ENCODE measurements at regions not wholly inside any gene's neighbourhood (a gene's known extent, or its start where the extent isn't known, plus 50 kb on each side); places are given as distances from the start of the nearest gene placed in this dataset.
A peak's percentile ranks its signal among the peaks of the same experiment; 100 is the strongest.

DNA sequence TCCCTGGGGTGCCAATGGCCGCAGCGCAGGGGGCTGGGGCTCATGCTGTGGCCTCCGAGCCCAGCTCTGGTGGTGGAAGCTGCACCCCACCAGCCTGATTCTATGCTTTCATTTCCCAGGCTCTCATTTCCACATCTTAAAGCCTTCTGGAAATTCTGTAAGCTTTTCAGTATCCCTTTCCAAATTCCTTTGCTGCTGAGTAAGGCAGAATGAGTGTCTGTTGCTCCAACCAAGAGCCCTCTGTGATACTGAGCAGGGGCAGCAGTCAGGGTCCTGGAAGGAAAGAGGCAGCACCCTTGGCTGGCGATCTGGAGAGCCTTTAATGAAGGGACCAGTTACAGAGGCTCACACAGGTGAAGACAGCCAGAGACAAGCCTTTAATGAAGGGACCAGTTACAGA lies 79.5 kb upstream of the FOXF1 start:
- no peak for DNase-seq (ENCODE audit: low read depth, low spot score)

DNA sequence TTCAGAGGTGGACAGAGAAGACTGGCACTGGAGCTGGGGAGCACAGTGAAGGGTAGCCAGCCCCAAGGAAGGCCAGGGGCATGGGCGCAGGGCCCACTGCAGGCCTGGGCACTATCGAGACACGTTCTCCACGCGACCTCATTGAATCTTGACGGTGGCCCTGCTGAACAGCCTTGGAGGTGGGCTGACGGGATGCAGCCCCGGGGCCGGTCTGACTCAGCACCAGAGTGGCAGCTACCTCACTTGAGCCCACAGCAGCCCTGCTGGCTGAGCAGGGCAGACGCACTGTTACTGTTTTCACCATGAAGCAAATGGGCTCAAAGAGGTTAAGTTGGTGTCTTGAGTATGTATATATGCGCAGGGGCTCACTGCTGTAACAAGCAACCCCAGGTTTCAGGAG lies 78.8 kb upstream of the FOXF1 start:
- DNase-seq (ENCODE audit: low read depth, low spot score), result no peak

DNA sequence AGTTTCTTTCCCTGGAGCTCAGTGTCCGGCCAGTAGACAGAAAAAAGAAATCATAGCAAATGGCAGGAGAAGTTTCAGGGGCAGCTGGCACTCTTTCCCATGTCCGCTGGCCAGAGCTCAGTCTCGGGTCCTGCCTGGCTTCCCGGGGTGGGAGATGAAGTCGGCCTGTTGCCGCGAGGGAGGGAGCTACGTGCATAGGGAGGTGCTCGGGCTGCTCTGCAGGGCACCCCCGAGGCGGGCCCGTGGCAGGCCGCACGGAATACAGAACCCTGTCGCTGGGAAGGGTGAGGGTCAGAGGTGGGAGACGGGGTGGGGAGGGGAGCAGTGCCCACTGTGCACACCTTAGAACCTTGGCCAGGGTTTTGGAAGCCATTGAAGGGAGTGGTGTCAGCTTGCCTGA lies 78.3 kb upstream of the FOXF1 start:
- no peak for DNase-seq (ENCODE audit: low read depth, low spot score)

DNA sequence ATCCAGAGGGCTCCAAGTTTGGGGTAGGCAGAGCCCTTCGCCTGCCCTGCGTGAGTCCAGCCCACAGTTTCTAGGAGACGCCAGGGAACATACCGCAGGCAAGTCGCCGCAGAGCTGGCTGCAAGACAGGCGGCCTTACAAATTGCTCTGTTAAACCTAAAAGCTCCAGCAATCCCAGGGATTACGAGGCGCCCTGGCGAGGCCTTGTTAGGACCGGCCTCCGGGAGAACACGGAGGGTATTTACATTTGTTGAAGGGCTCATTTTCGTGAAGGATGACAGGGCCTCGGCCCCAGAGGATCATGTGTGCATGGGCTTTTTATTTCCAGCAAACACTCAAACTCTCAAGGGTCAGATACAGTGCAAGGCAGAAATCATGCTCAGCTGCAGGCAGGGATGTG lies 77.6 kb upstream of the FOXF1 start:
- peak; percentile 50 for DNase-seq (ENCODE audit: low read depth, low spot score)

DNA sequence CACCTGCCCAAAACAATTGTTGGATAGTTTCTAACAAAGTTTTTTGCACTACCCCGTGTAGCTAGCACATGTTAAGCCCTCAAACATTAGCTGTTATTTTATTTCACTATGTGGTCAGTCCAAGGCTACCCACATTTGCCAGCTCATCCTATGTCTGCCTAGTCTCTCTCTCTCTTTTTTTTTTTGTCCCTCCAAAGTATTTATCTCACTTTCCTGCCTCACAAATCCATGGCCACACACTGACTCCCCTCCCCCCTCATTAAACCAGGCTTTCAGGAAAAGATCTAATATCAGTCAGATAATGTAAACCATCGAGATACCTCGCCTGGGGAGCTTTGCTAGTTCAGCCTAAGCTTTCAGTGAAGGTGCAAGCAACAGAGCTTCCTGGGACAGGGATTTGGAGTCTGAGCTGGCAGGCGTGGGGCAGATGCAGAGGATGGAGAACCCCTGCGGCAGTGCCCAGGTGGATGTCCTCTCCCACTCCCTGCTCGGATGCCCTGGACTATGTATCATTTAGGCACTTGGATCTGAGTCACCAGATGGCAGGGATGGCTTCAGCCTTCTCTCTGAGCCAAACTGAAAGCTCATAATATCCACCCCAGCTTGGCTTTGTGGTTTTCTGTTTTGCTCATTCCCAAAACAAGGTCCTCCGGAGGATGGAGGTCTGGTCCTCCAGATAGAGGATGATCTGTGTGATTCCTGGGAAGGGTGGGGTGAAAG lies 73.7 kb upstream of the FOXF1 start:
- DNase-seq (ENCODE audit: low read depth, low spot score), result no peak

DNA sequence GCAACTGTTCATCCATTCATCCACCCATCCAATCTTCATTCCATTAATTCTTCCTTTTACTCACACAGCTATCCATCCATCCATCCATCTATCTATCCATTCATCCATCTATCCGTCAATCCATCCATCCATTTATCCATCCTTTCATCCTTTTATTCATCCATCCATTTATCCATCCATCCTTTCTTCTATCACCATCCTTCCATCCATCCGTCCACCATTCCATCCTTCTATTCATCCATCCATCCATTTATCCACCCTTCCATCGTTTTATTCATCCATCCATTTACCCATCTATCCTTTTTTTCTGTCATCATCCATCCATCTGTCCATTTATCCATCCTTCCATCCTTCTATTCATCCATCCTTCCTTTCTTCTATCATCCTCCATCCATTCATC lies 73.0 kb upstream of the FOXF1 start:
- DNase-seq (ENCODE audit: low read depth, low spot score), result no peak

DNA sequence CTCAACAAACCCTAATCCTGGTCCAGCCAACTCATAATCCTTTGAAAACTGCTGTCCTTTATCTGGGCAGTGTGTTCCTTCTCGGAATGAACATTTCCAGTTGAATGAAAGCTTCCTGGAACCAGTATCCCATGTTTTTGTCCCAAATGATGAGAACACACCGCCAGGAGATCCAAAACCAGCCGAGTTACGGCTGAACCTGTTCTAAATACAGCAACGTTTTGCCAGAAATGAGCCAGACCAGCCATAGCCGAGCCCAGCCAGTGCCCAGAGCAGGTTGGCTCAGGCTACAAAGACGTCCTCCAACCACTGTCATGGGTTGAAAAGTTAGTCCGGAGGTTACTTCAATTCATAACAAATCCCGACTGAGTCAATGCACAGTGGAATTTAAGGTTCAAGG lies 67.6 kb upstream of the FOXF1 start:
- DNase-seq (ENCODE audit: low read depth, low spot score), result no peak

DNA sequence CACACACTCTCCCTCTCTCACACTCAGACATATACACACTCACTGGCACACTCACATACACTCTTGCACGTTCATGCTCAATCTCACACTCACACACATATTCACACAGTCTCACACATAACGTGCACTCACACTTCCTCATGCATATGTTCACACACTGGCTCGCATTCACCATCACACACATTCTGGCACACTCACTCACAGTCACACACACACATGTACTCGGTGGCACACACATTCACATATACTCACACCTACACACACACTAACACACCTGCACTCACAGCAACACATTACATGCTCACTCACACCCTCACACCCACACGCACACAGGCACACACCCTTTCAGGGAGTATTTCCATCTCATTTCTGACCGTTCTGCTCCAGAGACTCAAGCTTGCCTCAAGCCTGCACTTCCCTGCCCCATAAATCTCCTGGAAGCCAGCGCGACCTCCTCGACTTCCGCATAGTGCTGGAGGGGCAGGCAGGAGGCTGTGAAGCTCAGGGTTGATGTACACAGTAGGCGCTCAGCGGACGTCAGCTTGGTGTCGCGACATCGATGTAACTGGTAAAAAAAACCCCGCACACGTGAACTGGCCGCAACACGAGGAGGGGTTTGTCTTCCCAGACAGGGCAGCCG lies 66.7 kb upstream of the FOXF1 start:
- no peak for DNase-seq (ENCODE audit: low read depth, low spot score)

DNA sequence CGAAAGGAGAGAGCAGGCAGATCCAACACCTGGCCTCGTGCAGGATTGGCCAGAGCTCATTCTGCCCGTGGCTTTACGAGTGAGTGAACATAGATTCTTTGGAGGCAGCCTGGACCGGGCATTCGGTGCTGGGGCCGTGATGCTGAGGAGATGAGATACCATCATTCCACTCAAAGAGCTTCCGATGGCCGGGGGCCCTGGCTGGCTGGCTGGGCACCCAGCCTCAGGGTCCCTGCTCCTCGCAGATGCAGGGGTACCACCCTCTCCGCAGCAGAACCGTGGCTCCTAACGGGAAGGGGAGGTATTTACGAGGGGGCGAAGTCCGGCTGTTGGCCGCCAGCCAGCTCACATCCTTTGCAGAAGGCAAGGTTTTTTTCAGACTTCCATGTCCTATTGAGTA lies 66.1 kb upstream of the FOXF1 start:
- DNase-seq (ENCODE audit: low read depth, low spot score), result no peak

DNA sequence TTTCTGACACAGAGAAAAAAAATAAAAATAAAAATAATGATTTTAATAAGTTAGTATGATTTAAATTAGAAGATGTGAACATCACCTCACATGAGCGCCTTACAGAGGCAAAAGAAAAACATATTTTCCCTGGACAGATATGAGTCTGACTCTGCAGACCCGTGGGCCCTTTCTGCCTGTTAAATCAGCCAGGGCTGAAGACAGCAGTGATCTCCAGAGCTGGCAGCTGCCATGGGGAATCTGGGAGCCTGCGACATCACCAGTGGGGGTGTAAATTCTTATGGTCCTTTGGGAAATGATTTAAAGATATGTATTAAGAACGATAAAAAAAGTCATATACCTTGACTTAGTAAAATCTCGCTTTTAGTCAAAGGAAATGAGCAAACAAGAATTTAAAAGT lies 65.7 kb upstream of the FOXF1 start:
- no peak for DNase-seq (ENCODE audit: low read depth, low spot score)

DNA sequence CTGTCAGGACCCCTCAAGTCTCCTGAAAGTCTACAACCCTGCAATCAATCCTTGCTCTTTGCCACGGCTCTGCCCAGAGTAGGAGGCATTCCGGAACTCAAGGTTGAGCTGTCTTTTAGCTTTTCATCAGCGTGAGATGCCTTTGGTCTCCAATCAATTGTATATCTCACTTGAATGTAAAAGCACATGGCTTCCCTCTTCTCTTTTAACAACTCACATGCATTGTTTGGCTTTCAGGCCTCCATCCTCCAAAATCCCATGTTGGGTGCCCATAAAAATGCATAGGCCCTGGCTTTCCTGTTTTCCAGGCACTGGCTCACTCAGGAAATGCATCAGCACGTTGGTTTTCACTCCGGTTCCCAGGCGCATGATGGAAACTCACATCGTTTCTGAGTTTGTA lies 64.0 kb upstream of the FOXF1 start:
- no peak for DNase-seq (ENCODE audit: low read depth, low spot score)

DNA sequence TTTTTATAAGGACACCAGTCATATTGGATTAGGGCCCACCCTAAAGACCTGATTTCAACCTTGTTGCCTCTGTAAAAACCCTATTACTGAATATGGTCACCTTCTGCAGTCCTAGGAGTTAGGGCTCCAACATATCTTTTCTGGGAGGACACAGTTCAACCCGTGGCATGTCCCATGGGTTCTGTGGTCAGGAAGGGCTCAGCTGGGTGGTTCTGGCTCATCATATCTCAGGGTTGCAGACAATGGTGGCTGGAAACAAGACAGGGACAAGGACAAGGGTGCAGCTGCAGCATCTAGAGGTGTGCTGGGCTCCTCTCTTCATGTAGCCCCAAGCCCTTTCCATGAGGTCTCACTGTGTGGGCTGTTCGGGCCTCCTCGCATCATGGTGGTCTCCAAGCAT lies 63.1 kb upstream of the FOXF1 start:
- no peak for DNase-seq (ENCODE audit: low read depth, low spot score)

DNA sequence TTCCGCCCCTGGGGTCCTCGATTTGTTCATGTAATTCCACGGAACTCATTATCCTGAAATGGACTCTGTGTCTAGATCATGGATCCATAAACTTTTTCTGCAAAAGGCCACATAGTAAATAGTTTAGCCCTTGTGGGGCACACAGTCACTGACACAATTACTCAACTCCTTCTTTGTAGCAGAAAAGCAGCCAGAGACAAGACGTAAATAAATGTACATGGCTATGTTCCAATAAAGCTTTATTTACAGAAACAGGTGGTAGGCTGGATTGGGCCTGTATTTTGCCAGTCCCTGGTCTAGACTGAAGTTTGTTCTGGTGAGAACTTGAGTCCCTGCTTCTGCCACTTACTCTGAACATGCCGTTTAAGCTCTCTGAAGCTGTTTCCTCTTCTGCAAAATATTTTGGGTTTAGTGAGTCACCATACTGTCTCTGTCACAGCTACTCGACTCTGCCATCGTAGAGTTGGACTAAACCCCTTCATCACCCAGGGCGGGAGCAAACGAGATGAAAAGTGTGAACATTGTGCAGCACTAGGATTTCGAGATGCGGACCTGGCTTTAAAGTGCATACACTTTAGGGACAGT lies 61.9 kb upstream of the FOXF1 start:
- no peak for DNase-seq (ENCODE audit: low read depth, low spot score)

DNA sequence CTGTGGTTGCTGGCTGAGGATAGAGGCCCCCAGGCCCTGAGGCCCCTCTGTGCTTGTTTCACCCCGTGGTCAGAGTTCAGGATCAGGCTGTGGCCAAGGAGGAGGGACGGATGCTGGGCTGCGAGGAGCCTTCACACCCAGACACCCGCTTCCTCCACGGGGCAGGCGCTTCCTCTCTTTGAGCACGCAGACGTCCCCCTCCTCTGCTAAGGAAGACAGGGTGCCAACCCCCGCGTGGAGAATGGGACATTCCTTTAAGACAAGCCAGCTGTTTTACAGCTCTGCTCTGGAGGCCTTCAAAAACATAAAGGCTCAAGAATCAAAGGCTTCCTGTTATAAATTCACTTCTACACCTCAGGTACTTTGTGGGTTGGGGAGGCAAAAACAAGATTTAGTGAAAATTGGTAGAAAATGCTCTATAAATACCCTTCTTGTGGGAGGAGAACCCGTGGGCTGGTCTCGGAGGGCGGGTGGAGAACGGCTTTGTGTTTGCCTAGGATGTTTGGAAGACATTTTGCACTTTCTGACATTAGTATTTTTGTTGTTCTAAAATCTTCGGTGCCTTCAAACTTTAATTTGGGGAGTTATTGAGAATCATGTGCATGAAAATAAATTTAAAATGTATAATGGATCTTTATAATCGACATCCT lies 60.8 kb upstream of the FOXF1 start:
- no peak for DNase-seq (ENCODE audit: low read depth, low spot score)

DNA sequence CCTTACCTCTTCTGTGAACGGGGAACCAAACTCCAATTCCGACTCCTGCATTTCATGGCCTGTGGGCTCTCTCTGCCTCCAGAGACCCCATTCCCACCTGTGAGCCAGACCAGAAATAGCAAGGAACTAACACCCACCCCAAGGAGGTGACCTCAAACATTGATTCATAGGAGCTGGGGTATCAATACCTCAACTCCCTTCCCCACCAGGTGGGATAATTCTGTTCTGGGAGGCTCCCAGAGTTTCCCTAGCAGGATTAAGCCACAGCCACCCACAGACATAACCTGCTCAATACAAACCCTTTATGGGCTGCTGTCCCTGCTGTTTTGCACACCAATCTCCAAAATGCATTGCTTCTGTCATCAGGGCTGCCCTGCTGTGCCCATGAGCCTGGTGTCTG lies 59.6 kb upstream of the FOXF1 start:
- no peak for DNase-seq (ENCODE audit: low read depth, low spot score)

DNA sequence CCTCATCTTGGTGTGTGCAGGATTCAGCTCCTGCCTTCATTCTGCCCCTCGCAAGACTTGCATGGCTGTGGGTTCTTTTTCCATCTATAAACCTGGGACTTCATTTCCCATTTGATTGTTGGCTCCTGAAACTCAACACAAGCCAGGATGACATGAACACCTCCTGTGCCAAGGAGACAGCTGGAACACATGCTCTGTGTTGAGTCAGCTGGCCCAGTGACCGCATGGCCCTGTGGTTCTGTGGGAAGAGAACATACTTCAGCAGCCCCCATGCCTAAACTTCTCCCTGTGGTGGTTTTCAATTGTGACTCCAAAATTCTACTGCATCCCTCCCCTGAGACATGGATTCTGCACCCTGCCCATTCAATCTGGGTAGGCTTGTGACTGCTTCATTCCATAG lies 57.9 kb upstream of the FOXF1 start:
- DNase-seq (ENCODE audit: low read depth, low spot score), result no peak

DNA sequence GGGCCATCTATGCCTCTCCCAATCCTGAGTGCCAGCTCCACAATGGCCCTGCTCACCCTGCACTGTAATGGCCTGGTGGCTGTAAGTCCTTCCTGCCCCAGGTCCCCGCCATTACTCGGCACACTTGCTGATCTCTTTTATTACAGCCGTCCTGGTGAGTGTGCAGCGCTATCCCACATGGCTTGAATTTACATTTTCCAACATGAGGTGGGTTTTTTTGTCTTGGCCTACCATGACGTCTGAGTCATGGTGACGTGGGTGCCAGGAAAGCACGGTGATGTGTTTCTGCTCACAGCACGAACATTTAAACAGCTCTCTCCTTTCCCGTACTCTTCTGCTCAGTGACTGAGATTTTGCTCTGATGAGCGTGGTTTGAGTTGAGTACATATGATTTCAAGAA lies 55.2 kb upstream of the FOXF1 start:
- peak; percentile 65 for DNase-seq (ENCODE audit: low read depth, low spot score)

DNA sequence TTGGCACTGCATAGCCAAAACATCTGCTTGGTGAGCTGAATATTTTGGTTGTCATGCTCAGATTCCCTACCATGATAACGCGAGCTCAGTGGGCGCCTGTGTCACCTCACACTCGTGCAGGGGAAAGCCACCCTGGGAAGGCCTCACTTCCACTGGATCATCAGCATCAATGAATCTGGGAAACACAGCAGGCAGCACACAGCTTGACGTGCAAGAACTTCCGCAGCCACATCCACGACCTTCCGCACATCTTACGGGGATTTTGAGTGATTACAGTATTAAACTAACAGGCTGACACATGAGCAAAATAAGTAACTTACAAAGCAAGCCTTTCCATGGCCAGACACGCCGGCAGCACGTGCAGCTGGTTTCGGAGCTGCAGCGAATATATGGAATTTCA lies 54.7 kb upstream of the FOXF1 start:
- no peak for DNase-seq (ENCODE audit: low read depth, low spot score)

DNA sequence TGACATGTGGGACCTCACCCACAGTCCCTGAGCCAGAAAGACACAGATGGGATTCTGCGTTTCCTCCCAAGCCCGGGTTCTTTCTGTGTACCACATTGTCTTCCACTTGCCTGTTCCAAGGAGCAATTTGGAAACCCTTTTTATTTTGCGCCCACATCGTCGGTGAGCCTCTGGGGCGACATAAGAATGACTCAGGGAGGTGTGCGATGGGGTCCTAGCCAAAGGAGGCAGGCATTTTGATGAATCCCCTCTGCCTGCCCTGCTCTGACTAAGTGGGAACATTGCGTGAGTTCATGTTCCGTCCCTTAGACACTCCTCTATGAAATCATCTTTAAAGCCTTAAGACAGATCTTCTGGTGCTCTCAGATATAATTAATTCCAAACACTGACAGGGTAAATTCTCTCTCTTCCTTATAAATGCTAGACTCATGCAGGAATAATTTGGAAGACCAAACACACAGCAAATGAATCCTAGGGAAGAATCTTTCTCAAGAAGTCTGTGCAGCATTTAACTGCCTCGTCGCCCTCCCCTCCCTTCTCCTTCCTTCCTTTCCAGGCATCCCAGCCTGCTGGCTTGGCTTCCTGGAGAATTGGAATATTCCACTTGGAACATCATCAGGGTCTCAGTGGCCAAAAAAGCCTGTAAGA lies 52.7 kb upstream of the FOXF1 start:
- peak; percentile 37 for DNase-seq (ENCODE audit: low read depth, low spot score)

DNA sequence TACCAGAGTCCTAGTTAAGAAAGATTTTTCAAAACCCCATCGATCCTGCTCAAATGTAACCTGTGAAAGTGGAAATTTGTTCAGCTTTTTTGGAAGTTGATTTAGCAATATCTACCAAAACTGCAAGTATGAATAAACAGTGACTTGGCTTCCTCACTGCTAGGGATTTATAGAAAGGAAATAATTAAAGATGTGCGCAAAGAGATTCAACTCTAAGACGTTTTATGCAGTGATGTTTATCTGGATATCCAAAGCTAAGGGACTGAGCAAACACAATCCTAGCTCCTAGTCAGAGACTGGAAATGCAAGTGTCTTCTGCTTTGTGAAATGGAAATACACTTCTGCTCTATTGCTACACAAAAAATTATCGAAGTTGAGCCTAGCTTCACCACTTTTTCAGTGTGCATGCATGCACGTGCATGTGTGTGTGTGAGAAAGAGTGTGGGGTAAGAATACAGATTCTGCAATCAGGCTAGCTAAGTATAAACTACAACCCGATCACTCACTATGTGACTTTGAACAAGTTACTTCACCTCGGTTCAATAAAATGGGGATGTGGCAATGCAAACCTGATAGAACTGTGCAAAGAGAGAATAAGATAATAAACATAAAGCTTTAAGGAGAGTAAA lies 52.1 kb upstream of the FOXF1 start:
- no peak for DNase-seq (ENCODE audit: low read depth, low spot score)

DNA sequence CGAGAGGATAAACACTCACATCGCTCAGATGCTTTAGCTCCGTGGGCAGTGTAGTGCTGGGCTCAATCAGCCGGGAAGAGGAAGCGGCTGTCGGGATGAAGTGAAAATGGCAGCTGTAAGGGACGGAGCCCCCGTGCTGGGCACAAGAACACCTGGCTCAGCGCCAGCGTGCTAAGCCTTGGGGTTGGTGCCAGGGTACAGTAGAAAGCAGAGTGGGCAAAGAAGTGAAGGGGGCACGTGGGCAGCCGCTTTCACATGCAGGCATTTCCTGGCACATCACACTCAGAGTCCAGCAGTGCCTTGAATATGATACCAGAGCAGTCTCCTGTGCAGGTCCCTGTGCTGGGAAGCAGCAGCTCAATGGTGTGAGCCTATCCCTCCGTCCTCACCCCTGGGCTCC lies 51.1 kb upstream of the FOXF1 start:
- no peak for DNase-seq (ENCODE audit: low read depth, low spot score)

Measured in astrocyte of the hippocampus (primary cell).